Skeletal muscle tissue (tissue), 3 donors: ENCODE measurements at regions not wholly inside any gene's neighbourhood (a gene's known extent, or its start where the extent isn't known, plus 50 kb on each side); places are given as distances from the start of the nearest gene placed in this dataset.

ENCODE experiments used
- H3K27ac ChIP-seq: one replicate; pipeline ENCODE4 v1.7.0; 2013; ENCODE audit warnings: mild to moderate bottlenecking, low read depth, low read length, inconsistent platforms
- H3K27me3 ChIP-seq, 3 donors: one replicate each; pipeline ENCODE4 v1.7.0; 2013; ENCODE audit warnings: low read length in 3 of 3; ENCODE audit not compliant: control insufficient read depth in 3 of 3, insufficient read depth in 3 of 3
- H3K36me3 ChIP-seq, 3 donors: one replicate each; pipeline ENCODE4 v1.7.0; 2013; ENCODE audit warnings: low read length in 3 of 3; ENCODE audit not compliant: control insufficient read depth in 3 of 3, insufficient read depth in 3 of 3
- H3K4me1 ChIP-seq, 3 donors: one replicate each; pipeline ENCODE4 v1.7.0; 2013; ENCODE audit warnings: low read length in 3 of 3, mild to moderate bottlenecking in 3 of 3; ENCODE audit not compliant: control insufficient read depth in 3 of 3, insufficient read depth in 3 of 3
- H3K4me3 ChIP-seq, 3 donors: one replicate each; pipeline ENCODE4 v1.7.0; 2013; ENCODE audit warnings: low read length in 3 of 3
- H3K9ac ChIP-seq, 3 donors: one replicate each; pipeline ENCODE4 v1.7.0; 2013; ENCODE audit warnings: low read length in 3 of 3, mild to moderate bottlenecking in 3 of 3, moderate library complexity in 2 of 3, low read depth in 1 of 3
- H3K9me3 ChIP-seq, 3 donors: one replicate each; pipeline ENCODE4 v1.7.0; 2013; ENCODE audit warnings: low read length in 3 of 3; ENCODE audit not compliant: control insufficient read depth in 3 of 3
- donor health status: Osteomylitis.

- Histone ChIP-seq H3K4me3 (no peak overlapping the region), H3K36me3 (no peaks in the 10 kb centered on the region), H3K9me3 (no peaks in the 10 kb centered on the region)
Measured at GRCh38 chr17:70857351-70857750, 688.0 kb downstream of the KCNJ2 start.

GRCh38 chr17:70859829-70860228, 690.5 kb downstream of the KCNJ2 start:
- H3K9ac ChIP-seq = no peak overlapping the region
- H3K36me3 ChIP-seq = no peaks in the 10 kb centered on the region
- H3K27me3 ChIP-seq = no peaks in the 10 kb centered on the region
- no peak overlapping the region for H3K27ac ChIP-seq
- no peaks in the 10 kb centered on the region for H3K9me3 ChIP-seq
- H3K4me1 ChIP-seq = no peaks in the 10 kb centered on the region
- H3K4me3 ChIP-seq = no peak overlapping the region

More at GRCh38 chr17:70857351-70857750, 688.0 kb downstream of the KCNJ2 start:
- Histone ChIP-seq H3K27ac (no peak overlapping the region), H3K4me1 (no peaks in the 10 kb centered on the region), H3K9ac (no peak overlapping the region), H3K27me3 (no peaks in the 10 kb centered on the region)

- H3K27me3 ChIP-seq = no peaks in the 10 kb centered on the region
- H3K9me3 ChIP-seq = no peaks in the 10 kb centered on the region
- H3K4me1 ChIP-seq = no peaks in the 10 kb centered on the region
- no peaks in the 10 kb centered on the region for H3K36me3 ChIP-seq
- no peak overlapping the region for H3K9ac ChIP-seq
- H3K27ac ChIP-seq = no peak overlapping the region
- H3K4me3 ChIP-seq = no peak overlapping the region
Measured at GRCh38 chr17:70862295-70862694, 693.0 kb downstream of the KCNJ2 start.

- Histone ChIP-seq H3K9ac (no peak overlapping the region), H3K36me3 (no peaks in the 10 kb centered on the region), H3K4me1 (no peaks in the 10 kb centered on the region), H3K9me3 (no peaks in the 10 kb centered on the region), H3K27me3 (no peaks in the 10 kb centered on the region), H3K4me3 (no peak overlapping the region), H3K27ac (no peak overlapping the region)
Measured at GRCh38 chr17:70863436-70864248, 694.3 kb downstream of the KCNJ2 start.

- Histone ChIP-seq H3K4me1 (no peaks in the 10 kb centered on the region), H3K9me3 (no peaks in the 10 kb centered on the region), H3K27ac (no peak overlapping the region), H3K9ac (no peak overlapping the region), H3K4me3 (no peak overlapping the region), H3K36me3 (no peaks in the 10 kb centered on the region), H3K27me3 (no peaks in the 10 kb centered on the region)
Measured at GRCh38 chr17:70865993-70866804, 696.9 kb downstream of the KCNJ2 start.

GRCh38 chr17:70868149-70868548, 698.8 kb downstream of the KCNJ2 start:
- H3K36me3 ChIP-seq = no peaks in the 10 kb centered on the region
- H3K9ac ChIP-seq = no peak overlapping the region
- no peaks in the 10 kb centered on the region for H3K4me1 ChIP-seq
- H3K9me3 ChIP-seq = no peaks in the 10 kb centered on the region
- no peak overlapping the region for H3K27ac ChIP-seq
- H3K27me3 ChIP-seq = no peaks in the 10 kb centered on the region
- H3K4me3 ChIP-seq = no peak overlapping the region

GRCh38 chr17:70869402-70870085, 700.2 kb downstream of the KCNJ2 start:
- no peaks in the 10 kb centered on the region for H3K27me3 ChIP-seq
- no peaks in the 10 kb centered on the region for H3K9me3 ChIP-seq
- H3K4me3 ChIP-seq = no peak overlapping the region
- no peak overlapping the region for H3K9ac ChIP-seq
- no peak overlapping the region for H3K27ac ChIP-seq
- no peaks in the 10 kb centered on the region for H3K4me1 ChIP-seq
- no peaks in the 10 kb centered on the region for H3K36me3 ChIP-seq

- Histone ChIP-seq H3K36me3 (no peaks in the 10 kb centered on the region), H3K9me3 (no peaks in the 10 kb centered on the region), H3K9ac (no peak overlapping the region), H3K27ac (no peak overlapping the region), H3K4me3 (no peak overlapping the region), H3K4me1 (no peaks in the 10 kb centered on the region), H3K27me3 (no peaks in the 10 kb centered on the region)
Measured at GRCh38 chr17:70871180-70871818, 702.0 kb downstream of the KCNJ2 start.

GRCh38 chr17:70872103-70872502, 702.8 kb downstream of the KCNJ2 start:
- H3K36me3 ChIP-seq = no peaks in the 10 kb centered on the region
- no peak overlapping the region for H3K27ac ChIP-seq
- no peaks in the 10 kb centered on the region for H3K9me3 ChIP-seq
- no peak overlapping the region for H3K4me3 ChIP-seq
- no peak overlapping the region for H3K9ac ChIP-seq
- H3K27me3 ChIP-seq = no peaks in the 10 kb centered on the region
- H3K4me1 ChIP-seq = no peaks in the 10 kb centered on the region
